Loucy (cell line): ENCODE measurements at regions not wholly inside any gene's neighbourhood (a gene's known extent, or its start where the extent isn't known, plus 50 kb on each side); places are given as distances from the start of the nearest gene placed in this dataset.

Source experiments
- H2AFZ ChIP-seq: fragments of 200-600 bp; sonication (generic); 2 replicates; pipeline ENCODE4 v1.6.0; 2016; ENCODE audit warnings: antibody characterized with exemption, mild to moderate bottlenecking, low read length, moderate library complexity
- H3F3A ChIP-seq: fragments of 200-600 bp; 2 replicates; pipeline ENCODE4 v1.6.0; 2016; ENCODE audit warnings: antibody characterized with exemption, low read depth, mild to moderate bottlenecking
- H3K27me3 ChIP-seq: fragments of 200-600 bp; sonication (generic); 2 replicates; pipeline ENCODE4 v1.6.1; 2014; ENCODE audit warnings: low read length, mild to moderate bottlenecking; ENCODE audit not compliant: insufficient read depth, poor library complexity, severe bottlenecking
- H3K36me3 ChIP-seq: fragments of 200-600 bp; sonication (generic); 2 replicates; pipeline ENCODE4 v1.6.1; 2016; ENCODE audit warnings: low read length; ENCODE audit not compliant: insufficient read depth
- H3K4me1 ChIP-seq: fragments of 200-600 bp; sonication (generic); 2 replicates; pipeline ENCODE4 v1.5.1; 2014; ENCODE audit warnings: low read length, mild to moderate bottlenecking; ENCODE audit not compliant: insufficient read depth, poor library complexity, severe bottlenecking
- H3K4me2 ChIP-seq: fragments of 200-600 bp; sonication (generic); 2 replicates; pipeline ENCODE4 v1.6.0; 2014; ENCODE audit warnings: antibody characterized with exemption, low read length, low read depth, mild to moderate bottlenecking; ENCODE audit not compliant: poor library complexity, severe bottlenecking
- H3K4me3 ChIP-seq: fragments of 200-600 bp; sonication (generic); 2 replicates; pipeline ENCODE4 v1.5.1; 2014; ENCODE audit warnings: low read length, mild to moderate bottlenecking, mixed read lengths; ENCODE audit not compliant: poor library complexity, severe bottlenecking
- H3K79me2 ChIP-seq: fragments of 200-600 bp; sonication (generic); 2 replicates; pipeline ENCODE4 v1.6.1; 2014; ENCODE audit warnings: low read length; ENCODE audit not compliant: insufficient read depth
- H3K9ac ChIP-seq: fragments of 200-600 bp; sonication (generic); 2 replicates; pipeline ENCODE4 v1.6.0; 2014; ENCODE audit warnings: mild to moderate bottlenecking, low read depth, low read length, moderate library complexity; ENCODE audit not compliant: poor library complexity, severe bottlenecking
- H3K9me2 ChIP-seq: fragments of 200-600 bp; sonication (generic); replicated peaks from 2 replicates; pipeline ENCODE4 v1.6.1; 2016; ENCODE audit warnings: low read depth, low read length, mixed read lengths
- H3K9me3 ChIP-seq: fragments of 200-600 bp; sonication (generic); 2 replicates; pipeline ENCODE4 v1.6.1; 2014; ENCODE audit warnings: mild to moderate bottlenecking, antibody characterized with exemption, low read length, low read depth; ENCODE audit not compliant: insufficient read depth
- H4K20me1 ChIP-seq: fragments of 200-600 bp; sonication (generic); 2 replicates; pipeline ENCODE4 v1.6.0; 2014; ENCODE audit warnings: antibody characterized with exemption, low read length, mild to moderate bottlenecking; ENCODE audit not compliant: insufficient read depth, poor library complexity, severe bottlenecking
- EZH2phosphoT487 ChIP-seq: fragments of 200-600 bp; IDR thresholded peaks from 2 replicates; pipeline ENCODE4 v1.6.1; 2018; ENCODE audit warnings: antibody characterized with exemption, mild to moderate bottlenecking, moderate library complexity, borderline replicate concordance
- TF ChIP-seq, protein P1 (sequence below): fragments of 200-600 bp; sonication (generic); conservative IDR thresholded peaks from 2 replicates; pipeline ENCODE4 v1.5.1; 2014; ENCODE audit warnings: mild to moderate bottlenecking, antibody characterized with exemption, low read length

DNA sequence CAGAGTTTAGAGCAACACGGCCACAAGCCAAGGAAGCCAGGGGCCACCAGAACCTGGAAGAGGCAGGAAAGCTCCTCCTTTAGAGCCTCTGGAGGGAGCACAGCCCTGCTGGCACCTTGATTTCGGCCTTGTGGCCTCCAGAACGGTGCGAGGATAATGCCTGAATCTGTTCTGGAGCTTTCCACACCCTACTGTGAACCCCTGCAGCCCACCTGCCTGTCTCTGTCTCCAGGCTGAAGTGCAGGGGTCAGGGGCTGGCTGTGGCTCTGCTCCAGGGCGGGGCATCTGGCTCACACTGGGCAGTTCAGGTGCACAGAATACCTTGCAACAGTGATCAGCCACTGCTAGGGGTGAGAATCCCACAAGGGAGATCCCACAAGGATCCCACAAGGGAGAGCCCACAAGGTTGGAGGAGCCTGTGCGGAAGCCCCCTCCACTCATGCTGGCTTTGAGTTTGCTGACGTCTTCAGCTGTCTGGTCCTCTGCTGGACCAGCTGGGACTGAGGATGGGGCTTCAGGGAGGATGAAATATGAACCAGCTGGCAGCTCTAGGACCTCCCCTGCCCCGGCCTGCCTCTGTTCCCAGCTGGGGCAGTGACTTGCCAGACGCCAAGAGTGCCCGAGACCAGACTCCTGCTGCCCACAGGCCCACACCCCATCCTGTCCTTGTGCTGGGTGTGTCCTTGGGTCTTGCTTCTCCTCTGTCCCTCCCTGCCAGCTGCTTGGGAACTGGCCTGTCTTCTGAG, 56.4 kb upstream of the OTOS start:
- no peak overlapping the region for H3K4me3 ChIP-seq
- H3K36me3 ChIP-seq: no peaks in the 10 kb centered on the region
- no peak overlapping the region for H2AFZ ChIP-seq
- no peak overlapping the region for H3K9ac ChIP-seq
- H3K4me1 ChIP-seq: no peaks in the 10 kb centered on the region
- H3K79me2 ChIP-seq: no peaks in the 10 kb centered on the region
- H3K9me3 ChIP-seq: no peaks in the 10 kb centered on the region
- no peaks in the 10 kb centered on the region for H3F3A ChIP-seq
- no peaks in the 10 kb centered on the region for H3K27me3 ChIP-seq
- no peak overlapping the region for H3K4me2 ChIP-seq
- H3K9me2 ChIP-seq: no peaks in the 10 kb centered on the region
- no peaks in the 10 kb centered on the region for H4K20me1 ChIP-seq
- TF ChIP-seq, protein P1, sequence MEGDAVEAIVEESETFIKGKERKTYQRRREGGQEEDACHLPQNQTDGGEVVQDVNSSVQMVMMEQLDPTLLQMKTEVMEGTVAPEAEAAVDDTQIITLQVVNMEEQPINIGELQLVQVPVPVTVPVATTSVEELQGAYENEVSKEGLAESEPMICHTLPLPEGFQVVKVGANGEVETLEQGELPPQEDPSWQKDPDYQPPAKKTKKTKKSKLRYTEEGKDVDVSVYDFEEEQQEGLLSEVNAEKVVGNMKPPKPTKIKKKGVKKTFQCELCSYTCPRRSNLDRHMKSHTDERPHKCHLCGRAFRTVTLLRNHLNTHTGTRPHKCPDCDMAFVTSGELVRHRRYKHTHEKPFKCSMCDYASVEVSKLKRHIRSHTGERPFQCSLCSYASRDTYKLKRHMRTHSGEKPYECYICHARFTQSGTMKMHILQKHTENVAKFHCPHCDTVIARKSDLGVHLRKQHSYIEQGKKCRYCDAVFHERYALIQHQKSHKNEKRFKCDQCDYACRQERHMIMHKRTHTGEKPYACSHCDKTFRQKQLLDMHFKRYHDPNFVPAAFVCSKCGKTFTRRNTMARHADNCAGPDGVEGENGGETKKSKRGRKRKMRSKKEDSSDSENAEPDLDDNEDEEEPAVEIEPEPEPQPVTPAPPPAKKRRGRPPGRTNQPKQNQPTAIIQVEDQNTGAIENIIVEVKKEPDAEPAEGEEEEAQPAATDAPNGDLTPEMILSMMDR: no peak
- no peak for TF ChIP-seq EZH2phosphoT487

DNA sequence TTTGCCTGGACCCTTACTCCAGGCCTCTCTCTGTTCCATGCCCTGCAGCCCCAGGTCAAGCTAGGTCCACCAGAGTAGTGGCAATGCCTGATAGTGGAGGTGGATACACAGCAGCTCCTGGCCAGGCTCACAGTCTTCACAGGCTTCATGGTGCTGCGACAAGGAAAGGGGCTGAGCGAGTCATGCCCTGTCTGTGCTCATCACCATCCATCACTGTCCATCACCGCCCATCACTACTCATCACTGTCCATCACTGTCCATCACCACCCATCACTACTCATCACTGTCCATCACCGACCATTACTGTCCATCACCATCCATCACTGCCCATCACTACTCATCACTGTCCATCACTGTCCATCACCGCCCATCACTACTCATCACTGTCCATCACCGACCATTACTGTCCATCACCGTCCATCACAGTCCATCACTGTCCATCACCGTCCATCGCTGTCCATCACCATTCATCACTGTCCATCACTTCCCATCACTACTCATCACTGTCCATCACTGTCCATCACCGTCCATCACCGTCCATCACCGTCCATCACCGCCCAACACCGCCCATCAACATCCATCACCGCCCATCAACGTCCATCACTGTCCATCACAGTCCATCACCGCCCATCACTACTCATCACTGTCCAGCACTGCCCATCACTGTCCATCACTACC, 57.1 kb upstream of the OTOS start:
- H3K4me2 ChIP-seq: no peak overlapping the region
- no peaks in the 10 kb centered on the region for H3K27me3 ChIP-seq
- no peak overlapping the region for H3K9ac ChIP-seq
- H3K4me3 ChIP-seq: no peak overlapping the region
- H3K9me2 ChIP-seq: no peaks in the 10 kb centered on the region
- no peak overlapping the region for H2AFZ ChIP-seq
- H3K4me1 ChIP-seq: no peaks in the 10 kb centered on the region
- H3K9me3 ChIP-seq: no peaks in the 10 kb centered on the region
- H4K20me1 ChIP-seq: no peaks in the 10 kb centered on the region
- no peaks in the 10 kb centered on the region for H3F3A ChIP-seq
- no peak for TF ChIP-seq EZH2phosphoT487
- TF ChIP-seq, protein P1: no peak
- no peaks in the 10 kb centered on the region for H3K79me2 ChIP-seq
- H3K36me3 ChIP-seq: no peaks in the 10 kb centered on the region

DNA sequence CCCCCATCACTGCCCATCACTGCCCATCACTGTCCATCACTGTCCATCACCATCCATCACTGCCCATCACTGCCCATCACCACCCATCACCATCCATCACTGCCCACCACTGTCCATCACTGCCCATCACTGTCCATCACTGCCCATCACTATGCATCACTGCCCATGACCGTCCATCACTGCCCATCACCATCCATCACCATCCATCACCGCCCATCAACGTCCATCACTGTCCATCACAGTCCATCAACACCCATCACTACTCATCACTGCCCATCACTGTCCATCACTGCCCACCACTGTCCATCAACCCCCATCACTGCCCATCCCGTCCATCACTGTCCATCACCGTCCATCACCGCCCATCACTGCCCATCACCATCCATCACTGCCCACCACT, 57.8 kb upstream of the OTOS start:
- H3F3A ChIP-seq: no peaks in the 10 kb centered on the region
- no peaks in the 10 kb centered on the region for H3K9me2 ChIP-seq
- no peak overlapping the region for H3K4me2 ChIP-seq
- H4K20me1 ChIP-seq: no peaks in the 10 kb centered on the region
- H3K9me3 ChIP-seq: no peaks in the 10 kb centered on the region
- no peaks in the 10 kb centered on the region for H3K4me1 ChIP-seq
- H3K36me3 ChIP-seq: no peaks in the 10 kb centered on the region
- H3K4me3 ChIP-seq: no peak overlapping the region
- H3K27me3 ChIP-seq: no peaks in the 10 kb centered on the region
- no peak overlapping the region for H2AFZ ChIP-seq
- H3K9ac ChIP-seq: no peak overlapping the region
- H3K79me2 ChIP-seq: no peaks in the 10 kb centered on the region
- no peak for TF ChIP-seq EZH2phosphoT487
- TF ChIP-seq, protein P1: no peak
